GM18520 (cell line): ENCODE measurements at regions not wholly inside any gene's neighbourhood (a gene's known extent, or its start where the extent isn't known, plus 50 kb on each side); places are given as distances from the start of the nearest gene placed in this dataset.

Experiments used
- ATAC-seq: cut with Tn5 transposase; IDR thresholded peaks from one replicate; pipeline ENCODE4 v1.9.1; 2021; ENCODE audit not compliant: unreplicated experiment

DNA sequence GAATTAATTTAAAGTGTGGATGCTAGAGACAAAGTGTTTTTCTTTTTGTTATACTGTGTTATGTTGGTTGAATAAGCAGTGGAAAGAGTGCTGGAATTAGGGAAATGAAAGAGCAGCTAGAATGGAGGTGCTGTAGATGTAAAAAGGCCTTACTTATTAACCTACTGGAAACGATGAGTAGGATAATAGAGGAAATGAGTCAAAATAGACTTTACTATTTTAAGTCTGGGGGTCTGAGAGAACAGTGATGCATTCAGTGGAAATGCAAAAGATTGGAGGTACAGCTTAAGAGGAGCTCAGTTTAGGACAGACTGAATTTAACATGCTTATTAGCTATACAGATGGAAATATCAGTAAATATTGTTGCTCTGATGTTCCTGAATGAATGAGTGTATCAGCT lies 674.0 kb downstream of the OTOL1 start:
- ATAC-seq, result peak; percentile 40

- ATAC-seq, result no peak
These were observed 675.4 kb downstream of the OTOL1 start for GRCh38 chr3:162171970-162172369.

- ATAC-seq, result no peak
These were observed 678.5 kb downstream of the OTOL1 start for GRCh38 chr3:162175145-162175544.

DNA sequence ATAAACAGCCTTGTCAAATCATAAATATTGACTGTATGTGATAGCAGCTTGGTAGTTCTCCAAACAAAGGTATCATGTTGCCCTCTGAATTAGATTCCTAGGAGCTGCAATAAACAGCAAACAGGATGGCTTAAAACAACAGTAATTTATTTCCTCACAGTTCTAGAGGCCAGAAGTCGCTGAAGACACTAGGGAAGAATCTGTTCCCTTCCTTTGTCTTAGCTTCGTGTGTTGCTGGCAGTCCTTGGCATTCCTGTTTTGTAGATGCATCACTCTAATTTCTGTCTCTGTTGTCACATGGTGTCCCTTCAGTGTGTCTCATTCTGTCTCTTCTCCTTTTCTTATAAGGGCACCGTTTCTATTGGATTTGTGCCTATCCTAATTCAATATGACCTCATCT lies 679.3 kb downstream of the OTOL1 start:
- no peak for ATAC-seq

DNA sequence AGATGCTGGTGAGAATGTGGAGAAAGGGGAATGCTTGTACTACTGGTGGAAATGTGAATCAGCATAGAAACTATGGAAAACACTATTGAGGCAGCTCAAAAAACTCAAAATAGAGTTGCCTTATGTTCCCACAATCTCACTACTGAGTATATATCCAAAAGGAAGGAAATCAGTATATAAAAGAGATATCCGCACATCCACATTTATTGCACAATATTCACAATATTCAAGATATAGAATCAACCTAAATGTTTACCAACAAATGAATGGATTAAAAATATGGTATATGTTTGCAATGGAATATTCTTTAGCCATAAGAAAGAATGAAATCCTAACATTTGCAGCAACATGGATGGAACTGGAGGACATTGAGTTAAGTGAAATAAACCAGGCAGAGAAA lies 686.8 kb downstream of the OTOL1 start:
- no peak for ATAC-seq

DNA sequence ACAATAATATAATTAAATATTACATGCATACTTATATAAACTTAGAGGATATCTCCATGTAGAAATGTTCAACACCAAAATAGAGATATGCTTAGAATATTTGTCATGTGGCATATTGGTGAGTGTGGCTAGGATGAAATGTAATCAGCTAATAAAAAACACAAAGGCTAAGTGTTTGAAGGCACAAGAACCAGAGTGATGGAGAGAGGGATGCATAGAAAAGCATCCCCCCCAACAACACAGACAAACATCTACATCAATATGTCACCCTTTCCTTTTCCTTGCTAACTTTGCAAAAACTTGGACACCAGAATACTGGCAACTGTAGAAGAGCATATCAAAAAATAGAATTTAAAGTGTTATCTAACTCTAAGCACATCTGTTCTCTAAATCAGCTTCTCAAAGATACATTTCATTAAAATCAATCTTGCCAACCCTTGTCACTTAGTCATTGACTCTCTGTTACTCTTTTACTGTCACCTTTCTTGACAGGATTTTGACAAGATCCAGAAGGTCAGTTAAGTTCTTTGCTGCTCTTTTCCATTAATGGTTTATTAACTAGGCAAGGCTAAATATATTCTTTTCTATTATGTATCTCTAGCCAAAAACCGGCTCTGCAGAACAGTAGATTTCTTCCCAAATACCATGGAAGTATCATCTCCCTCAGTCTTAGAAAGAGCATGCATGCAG lies 695.9 kb downstream of the OTOL1 start:
- no peak for ATAC-seq

GRCh38 chr3:162193148-162194095 lies 696.8 kb downstream of the OTOL1 start:
- ATAC-seq, result no peak

DNA sequence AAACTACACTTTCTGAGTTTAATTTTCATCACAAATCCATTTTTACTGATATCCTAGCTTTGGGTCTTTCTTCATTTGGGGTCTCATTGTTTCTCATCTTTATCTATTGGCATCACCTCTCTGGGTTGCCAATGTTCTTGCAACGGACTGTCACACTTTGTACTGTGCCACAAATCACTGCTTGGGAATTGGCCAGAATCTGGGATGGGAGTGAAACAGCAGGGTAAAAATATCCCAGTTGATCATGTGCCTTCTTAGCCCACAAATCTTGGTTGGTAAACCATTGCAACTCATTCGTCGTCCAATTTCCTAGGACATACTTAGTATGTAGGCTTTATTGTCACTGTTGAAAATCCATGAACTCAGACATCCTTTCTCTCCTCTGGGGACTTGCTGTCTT lies 698.5 kb downstream of the OTOL1 start:
- ATAC-seq, result no peak

GRCh38 chr3:162196964-162197363 lies 700.4 kb downstream of the OTOL1 start:
- ATAC-seq, result no peak

GRCh38 chr3:162200836-162201235 lies 704.2 kb downstream of the OTOL1 start:
- no peak for ATAC-seq

DNA sequence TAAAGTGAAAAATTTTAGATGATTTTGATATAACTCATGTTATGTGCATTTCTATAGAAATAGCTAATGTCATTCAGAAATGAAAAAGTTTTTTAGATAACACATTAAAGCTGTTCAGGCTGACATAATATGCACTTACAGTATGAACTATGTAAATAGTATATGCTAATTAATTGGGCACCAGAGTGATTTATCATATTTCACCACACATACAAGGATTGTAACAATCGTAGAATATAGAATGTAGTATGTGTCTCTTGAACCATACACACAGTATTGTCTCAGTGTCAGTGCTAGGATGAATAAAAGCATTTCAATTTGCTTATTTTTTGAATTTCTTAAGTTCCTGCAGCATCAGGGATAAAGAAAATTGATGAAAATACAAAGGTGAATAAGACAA lies 710.0 kb downstream of the OTOL1 start:
- ATAC-seq, result no peak

DNA sequence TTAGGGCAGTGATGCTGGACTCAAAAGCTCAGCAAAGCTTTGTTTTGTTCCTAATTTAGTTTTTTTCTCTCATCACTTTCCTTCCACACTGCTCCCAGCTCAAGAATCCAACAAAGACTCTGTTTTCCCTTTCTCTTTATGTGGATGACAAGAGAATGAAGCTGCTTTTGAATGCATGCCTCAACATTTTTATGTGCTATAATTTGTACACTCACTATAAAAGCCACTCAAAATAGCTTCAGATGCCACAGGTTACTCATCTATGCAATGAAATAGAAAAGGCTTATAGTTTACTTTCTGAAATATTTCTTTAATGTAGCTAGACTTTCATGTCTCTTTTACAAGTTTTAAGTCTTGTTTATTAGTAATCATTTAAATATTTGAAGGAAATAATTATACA lies 714.9 kb downstream of the OTOL1 start:
- no peak for ATAC-seq

- no peak for ATAC-seq
These were observed 716.6 kb downstream of the OTOL1 start for GRCh38 chr3:162213196-162213595.

DNA sequence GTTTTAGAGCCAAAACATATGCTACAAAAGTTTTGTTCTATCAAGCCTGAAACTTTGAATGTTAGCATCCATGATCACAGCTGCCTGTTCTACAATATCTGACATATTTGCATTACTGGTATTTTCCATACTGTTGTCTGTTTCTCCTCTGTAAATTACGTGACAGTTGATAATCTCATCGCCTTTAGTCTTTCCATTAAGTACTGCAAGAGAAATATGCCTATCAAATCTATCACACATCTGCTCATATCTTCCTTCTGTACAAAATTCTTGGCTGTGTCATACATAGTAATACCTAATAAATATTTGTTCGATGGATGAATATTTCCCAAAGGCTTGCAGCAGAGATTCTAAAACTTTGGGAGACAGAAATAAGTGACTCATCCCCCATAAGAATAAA lies 717.3 kb downstream of the OTOL1 start:
- no peak for ATAC-seq

GRCh38 chr3:162217647-162218046 lies 721.0 kb downstream of the OTOL1 start:
- no peak for ATAC-seq

- no peak for ATAC-seq
These were observed 721.9 kb downstream of the OTOL1 start for GRCh38 chr3:162218479-162218878.

- ATAC-seq, result no peak
These were observed 728.1 kb downstream of the OTOL1 start for GRCh38 chr3:162224746-162225145.

DNA sequence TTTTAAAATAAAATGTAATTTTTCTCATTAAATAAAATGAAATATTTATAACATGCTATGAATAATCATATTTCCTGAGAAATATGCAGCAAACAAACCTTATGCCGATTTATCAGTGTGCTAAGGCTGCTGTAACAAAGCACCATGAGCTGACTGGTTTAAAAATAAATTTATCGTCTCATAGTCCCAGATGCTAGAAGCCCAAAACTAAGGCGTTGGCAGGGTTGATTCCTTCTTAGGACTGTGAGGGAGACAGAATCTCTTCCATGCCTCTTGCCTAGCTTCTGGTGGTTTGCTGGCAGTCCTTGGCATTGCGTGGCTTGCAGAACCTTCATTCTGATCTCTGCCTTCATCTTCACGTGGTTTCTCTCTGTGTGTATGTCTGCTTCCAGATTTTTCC lies 740.3 kb downstream of the OTOL1 start:
- ATAC-seq, result no peak

DNA sequence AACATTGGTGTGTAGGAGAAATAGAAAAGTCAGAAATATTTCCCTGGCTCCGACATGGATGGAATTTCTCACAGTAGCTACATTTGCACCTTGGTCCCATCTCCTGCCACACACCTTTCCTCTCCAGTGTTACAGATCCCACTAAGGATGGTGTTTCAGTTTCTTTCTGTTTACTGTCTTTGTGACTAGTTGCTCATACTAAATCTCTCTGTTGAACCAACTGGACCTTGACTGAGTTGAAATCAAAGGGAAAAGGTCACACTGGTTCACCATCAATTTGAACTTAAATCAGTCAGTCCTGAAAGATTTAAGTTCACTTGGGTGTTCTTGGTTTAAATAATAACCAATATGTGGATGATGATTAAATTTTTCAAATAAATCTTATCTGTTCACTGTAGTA lies 754.2 kb downstream of the OTOL1 start:
- ATAC-seq, result no peak

GRCh38 chr3:162262129-162262528 lies 765.5 kb downstream of the OTOL1 start:
- no peak for ATAC-seq

DNA sequence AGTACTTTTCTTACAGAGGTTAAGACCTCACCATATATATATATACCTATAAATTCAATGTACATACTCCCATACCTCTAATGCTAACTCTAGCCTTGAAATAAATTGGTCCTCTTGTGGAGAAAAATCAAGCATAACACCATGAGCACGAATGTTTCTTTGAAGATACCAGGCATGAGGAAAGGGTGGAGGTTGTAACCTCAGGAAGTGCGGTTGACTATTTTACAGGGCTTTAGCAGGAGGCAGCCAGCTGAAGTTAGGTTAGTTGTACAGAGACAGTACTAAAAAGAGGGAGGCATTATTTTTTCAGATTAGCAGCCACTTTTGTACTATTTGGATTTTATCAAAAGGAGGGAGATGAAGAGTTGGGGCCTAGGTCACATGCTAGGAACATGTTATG lies 767.0 kb downstream of the OTOL1 start:
- no peak for ATAC-seq
